ENCODE measurements at regions not wholly inside any gene's neighbourhood (a gene's known extent, or its start where the extent isn't known, plus 50 kb on each side); places are given as distances from the start of the nearest gene placed in this dataset.

DNA sequence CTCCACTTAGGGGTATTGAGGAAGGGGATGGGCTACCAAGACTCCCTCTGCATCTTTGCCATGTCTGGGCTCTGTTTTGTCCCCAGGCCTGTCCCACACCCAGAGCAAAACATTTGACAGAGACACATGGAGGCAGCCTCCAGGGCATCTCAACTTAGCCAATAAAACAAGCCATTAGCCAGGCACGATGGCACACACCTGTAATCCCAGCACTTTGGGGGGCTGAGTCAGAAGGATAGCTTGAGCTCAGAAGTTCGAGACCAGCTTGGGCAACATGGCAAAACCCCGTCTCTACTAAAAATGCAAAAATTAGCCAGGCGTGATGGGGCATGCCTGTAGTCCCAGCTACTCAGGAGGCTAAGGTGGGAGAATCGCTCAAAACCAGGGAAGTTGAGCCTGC is 120.3 kb upstream of the IPO9 start:
- H3K79me1 ChIP-seq (ENCODE audit: low read depth, low read length) = no peaks in the 10 kb centered on the region
- H4K91ac ChIP-seq (replicated peaks; ENCODE audit: insufficient read length, low read length) = no peak overlapping the region
- CTCF ChIA-PET (ENCODE audit: partially characterized antibody) = interaction anchor here (0.7 to 28.1 kb wide), 52 partner anchors 11 to 272 kb away, joined by 3 to 823 read pairs (median 6); no protein-coding TSS in a partner anchor
- H3K9ac ChIP-seq (replicated peaks in 1 of 4; ENCODE audit: extremely low read depth in 1 of 4, low read depth in 3 of 4, low read length in 3 of 4) = no peak overlapping the region
- no peak overlapping the region for H2BK15ac ChIP-seq (ENCODE audit: low read length)
- POLR2A ChIA-PET (ENCODE audit: partially characterized antibody) = interaction anchor here (0.6 to 2.1 kb wide), 4 partner anchors 28 to 84 kb away, joined by 3 to 5 read pairs (median 3); no protein-coding TSS in a partner anchor
- H3K27ac ChIP-seq (ENCODE audit: low read depth, low read length) = no peak overlapping the region; the same call in 1 of the 2 replicates
- TF ChIP-seq KDM4A (IDR thresholded peaks at IDR 0.05; ENCODE audit: low read depth, low read length, severe bottlenecking) (no peak), SIX5 (IDR thresholded peaks at IDR 0.05; ENCODE audit: low read depth, low read length) (no peak), POU5F1 (IDR thresholded peaks at IDR 0.05; ENCODE audit: low read depth, low read length) (no peak), HDAC6 (IDR thresholded peaks at IDR 0.05; ENCODE audit: low read depth, low read length) (no peak)
- H2BK12ac ChIP-seq (ENCODE audit: low read depth, low read length) = no peak overlapping the region
- H3K14ac ChIP-seq (ENCODE audit: insufficient read length) = no peak overlapping the region
- no peak overlapping the region for H3K4me3 ChIP-seq (ENCODE audit: extremely low read depth in 1 of 4, insufficient read depth in 2 of 4, low read depth in 3 of 4, low read length in 4 of 4)
- no peaks in the 10 kb centered on the region; the same call in 1 of the 2 replicates for H3K23me2 ChIP-seq (ENCODE audit: low read depth, low read length)
- H3K79me2 ChIP-seq (ENCODE audit: control insufficient read depth in 1 of 2, insufficient read depth in 2 of 2, low read length in 2 of 2) = no peaks in the 10 kb centered on the region
- no peaks in the 10 kb centered on the region for H3K36me3 ChIP-seq (ENCODE audit: control insufficient read depth in 2 of 4, insufficient read depth in 4 of 4, low read length in 3 of 4)
- no peak overlapping the region for H2BK120ac ChIP-seq (replicated peaks; ENCODE audit: low read depth, low read length)
- H3K23ac ChIP-seq (ENCODE audit: insufficient read length) = no peak overlapping the region
- no peak overlapping the region for H2BK20ac ChIP-seq (ENCODE audit: low read length)
- peaks cover 0 to 2% of the 10 kb centered on the region in 2 experiments for H4K20me1 ChIP-seq (replicated peaks in 1 of 2; ENCODE audit: control insufficient read depth in 1 of 2, insufficient read depth in 2 of 2, low read length in 2 of 2)
- H3K9me3 ChIP-seq (ENCODE audit: insufficient read depth in 2 of 2, low read depth in 1 of 2, low read length in 1 of 2) = no peaks in the 10 kb centered on the region
- H3K4ac ChIP-seq (replicated peaks; ENCODE audit: insufficient read length, low read depth, low read length) = no peak overlapping the region
- H2BK5ac ChIP-seq (ENCODE audit: low read depth, low read length) = no peak overlapping the region
- no peak overlapping the region for H2AFZ ChIP-seq (ENCODE audit: low read length)
- H3K56ac ChIP-seq (replicated peaks; ENCODE audit: insufficient read length, low read depth, low read length) = no peak overlapping the region
- no peak overlapping the region for H4K5ac ChIP-seq (ENCODE audit: insufficient read length, low read depth, low read length)
- FAIRE-seq (no peak), DNase-seq (ENCODE audit: low read depth in 1 of 2, low spot score in 2 of 2) (no peak)
- H4K8ac ChIP-seq (ENCODE audit: extremely low read depth, insufficient read depth, low read length) = no peak overlapping the region
- peaks cover 0 to 8% (median 4%) of the 10 kb centered on the region in 4 experiments; a peak in 4 of 7 replicates for H3K4me1 ChIP-seq (replicated peaks in 1 of 4; ENCODE audit: control insufficient read depth in 3 of 4, insufficient read depth in 4 of 4, low read length in 3 of 4)
- 83% methylated on average over 5 of the region's 5 CpGs; no CpG with 5 or more reads in 1 of the 2 experiments for WGBS, 2 experiments (ENCODE audit: extremely low coverage in 1 of 2, insufficient coverage in 1 of 2, insufficient read length in 1 of 2, insufficient replicate concordance in 2 of 2, low coverage in 1 of 2, low lambda C conversion rate in 2 of 2, missing lambda C conversion rate in 1 of 2)
- no peak overlapping the region for H3K4me2 ChIP-seq (ENCODE audit: insufficient read depth in 1 of 2, low read depth in 2 of 2, low read length in 2 of 2)
- H3K27me3 ChIP-seq (replicated peaks in 1 of 4; ENCODE audit: control insufficient read depth in 3 of 4, extremely low read depth in 1 of 4, insufficient read depth in 3 of 4, low read length in 3 of 4) = no peaks in the 10 kb centered on the region
- no peak overlapping the region for H3K18ac ChIP-seq (ENCODE audit: extremely low read depth, low read length)
- no peak overlapping the region for H2AK5ac ChIP-seq (ENCODE audit: low read depth, low read length)

Measured in H1 (cell line).